GM18520 (cell line): ENCODE measurements at regions not wholly inside any gene's neighbourhood (a gene's known extent, or its start where the extent isn't known, plus 50 kb on each side); places are given as distances from the start of the nearest gene placed in this dataset.
"Not testable (repeated sequence)": the region's sequence is repeated elsewhere in the genome, so short reads cannot be mapped to it uniquely, and the experiment has no call there.

ENCODE experiments used
- ATAC-seq: cut with Tn5 transposase; IDR thresholded peaks from one replicate; pipeline ENCODE4 v1.9.1; 2021; ENCODE audit not compliant: unreplicated experiment

DNA sequence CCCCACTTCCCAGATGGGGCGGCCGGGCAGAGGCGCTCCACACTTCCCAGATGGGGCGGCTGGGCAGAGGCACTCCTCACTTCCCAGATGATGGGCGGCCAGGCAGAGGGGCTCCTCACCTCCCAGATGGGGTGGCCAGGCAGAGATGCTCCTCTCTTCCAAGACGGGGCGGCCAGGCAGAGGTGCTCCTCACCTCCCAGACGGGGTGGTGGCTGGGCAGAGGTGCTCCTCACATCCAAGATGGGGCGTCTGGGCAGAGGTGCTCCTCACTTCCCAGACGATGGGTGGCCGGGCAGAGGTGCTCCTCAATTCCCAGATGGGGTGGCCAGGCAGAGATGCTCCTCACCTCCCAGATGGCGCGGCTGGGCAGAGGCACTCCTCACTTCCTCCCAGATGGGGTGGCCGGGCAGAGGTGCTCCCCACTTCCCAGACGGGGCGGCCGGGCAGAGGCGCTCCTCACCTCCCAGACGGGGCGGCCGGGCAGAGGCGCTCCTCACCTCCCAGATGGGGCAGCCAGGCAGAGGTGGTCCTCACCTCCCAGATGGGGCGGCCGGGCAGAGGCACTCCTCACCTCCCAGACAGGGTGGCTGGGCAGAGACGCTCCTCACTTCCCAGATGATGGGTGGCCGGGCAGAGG, 275.2 kb downstream of the LIPI start:
- ATAC-seq, result not testable (repeated sequence)

DNA sequence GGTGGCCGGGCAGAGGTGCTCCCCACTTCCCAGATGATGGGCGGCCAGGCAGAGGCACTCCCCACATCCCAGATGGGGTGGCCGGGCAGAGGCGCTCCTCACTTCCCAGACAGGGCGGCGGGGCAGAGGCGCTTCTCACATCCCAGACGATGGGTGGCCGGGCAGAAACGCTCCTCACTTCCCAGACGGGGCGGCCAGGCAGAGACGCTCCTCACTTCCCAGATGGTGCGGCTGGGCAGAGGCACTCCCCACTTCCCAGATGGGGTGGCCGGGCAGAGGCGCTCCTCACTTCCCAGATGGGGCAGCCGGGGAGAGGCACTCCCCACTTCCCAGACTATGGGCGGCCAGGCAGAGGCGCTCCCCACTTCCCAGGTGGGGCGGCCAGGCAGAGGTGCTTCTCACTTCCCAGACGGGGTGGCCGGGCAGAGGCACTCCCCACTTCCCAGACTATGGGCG, 275.8 kb downstream of the LIPI start:
- ATAC-seq, result not testable (repeated sequence)

DNA sequence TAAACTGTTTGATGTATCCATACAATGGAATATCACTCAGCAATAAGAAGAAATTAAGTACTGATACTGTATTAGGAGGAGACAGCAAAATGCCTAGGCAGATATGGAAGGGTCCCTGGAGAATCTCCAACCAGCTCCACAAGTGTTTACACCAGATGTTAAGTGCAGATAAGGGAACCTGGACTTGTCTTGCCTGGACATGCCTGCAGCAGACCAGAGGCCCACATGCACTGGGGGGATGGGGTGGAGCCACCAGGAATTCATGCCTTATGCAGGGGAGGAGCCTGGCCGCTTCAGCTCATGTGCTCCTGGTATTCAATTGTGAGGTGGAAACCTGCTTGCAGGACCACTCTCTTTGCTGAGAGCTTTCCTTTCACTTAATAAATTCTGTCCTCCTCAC, 287.6 kb downstream of the LIPI start:
- ATAC-seq, result not testable (repeated sequence)

DNA sequence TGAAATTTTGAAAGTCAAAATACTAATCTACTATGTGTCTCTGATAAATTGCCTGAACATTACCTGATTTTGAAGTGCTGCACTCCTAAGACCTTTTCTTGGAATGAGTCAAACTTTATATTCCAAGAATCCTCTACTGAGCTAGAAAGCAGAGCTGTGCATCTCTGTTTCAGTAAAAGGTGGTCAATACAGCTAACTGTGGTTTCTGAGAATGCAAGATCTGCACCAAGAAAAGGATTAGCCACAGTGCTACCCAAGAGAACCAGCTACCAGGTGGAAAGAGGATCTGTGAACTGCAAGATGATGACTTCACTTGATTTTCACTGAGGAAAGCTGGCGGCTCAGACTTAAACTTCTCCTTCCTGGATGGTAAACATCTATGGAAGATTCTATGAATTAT, 289.3 kb downstream of the LIPI start:
- ATAC-seq, result not testable (repeated sequence)

DNA sequence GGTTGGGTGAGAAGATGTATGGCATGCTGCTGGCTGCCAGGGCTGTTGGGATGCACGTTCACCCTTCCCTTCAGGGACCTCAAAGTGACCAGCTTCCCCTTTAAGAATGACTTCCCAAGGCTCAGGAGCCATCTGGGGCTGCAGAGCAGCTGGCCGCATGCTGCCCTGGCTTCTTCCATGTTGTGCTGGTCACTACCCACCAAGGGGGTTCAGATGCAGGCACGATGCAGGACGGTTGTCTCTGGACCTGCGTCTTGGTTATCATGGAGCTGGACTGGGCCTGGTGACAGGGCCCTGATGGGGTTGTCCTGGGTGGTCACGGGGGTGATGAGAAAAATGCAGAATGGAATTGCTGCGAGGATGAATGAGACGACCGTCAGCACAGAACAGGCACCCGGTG, 297.8 kb downstream of the POTED start:
- ATAC-seq, result not testable (repeated sequence)

DNA sequence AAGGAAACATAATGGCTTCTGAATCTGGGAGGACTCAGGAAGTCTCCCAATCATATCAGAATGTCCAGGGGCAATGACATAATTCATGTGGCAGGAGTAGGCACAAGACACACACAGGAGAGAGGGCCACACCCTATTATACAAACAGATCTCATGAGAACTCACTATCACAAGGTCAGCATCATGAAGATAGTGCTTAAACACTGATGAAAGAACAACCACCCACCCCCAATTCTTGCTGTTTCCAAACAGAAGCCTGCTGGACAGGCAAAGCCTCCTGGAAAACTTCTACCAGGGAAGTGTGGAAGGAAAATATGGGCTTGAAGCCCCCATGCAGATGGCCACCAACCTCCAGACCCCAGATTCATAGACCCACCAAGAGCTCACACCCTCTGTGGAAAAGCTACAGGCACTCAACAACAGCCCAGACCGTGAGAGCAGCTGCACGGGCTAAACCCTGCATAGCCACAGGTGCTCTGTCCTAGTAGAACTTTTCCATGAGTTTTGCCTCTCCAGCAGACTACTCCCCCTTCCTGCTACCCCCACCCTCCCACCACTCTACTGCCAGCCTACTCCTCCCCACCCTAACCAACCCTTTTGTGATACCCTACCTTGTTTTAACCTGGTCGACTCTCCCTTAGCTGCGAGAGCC, 287.1 kb downstream of the POTED start:
- ATAC-seq, result not testable (repeated sequence)

DNA sequence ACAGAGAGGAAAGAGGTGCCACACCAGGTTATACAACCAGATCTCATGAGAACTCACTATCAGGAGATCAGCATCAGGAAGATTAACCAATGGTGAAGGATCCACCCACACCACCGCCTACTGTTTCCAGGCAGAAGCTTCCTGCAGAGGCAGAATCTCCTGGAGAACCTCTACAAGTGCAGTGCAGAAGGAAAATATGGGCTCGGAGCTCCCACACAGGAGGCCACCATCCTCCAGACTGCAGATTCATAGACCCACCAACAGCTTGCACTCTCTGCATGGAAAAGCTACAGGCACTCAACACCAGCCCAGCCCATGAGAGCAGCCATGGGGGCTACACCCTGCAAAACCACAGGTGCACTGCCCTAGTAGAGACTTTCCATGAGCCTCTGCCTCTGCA, 284.0 kb downstream of the POTED start:
- not testable (repeated sequence) for ATAC-seq

DNA sequence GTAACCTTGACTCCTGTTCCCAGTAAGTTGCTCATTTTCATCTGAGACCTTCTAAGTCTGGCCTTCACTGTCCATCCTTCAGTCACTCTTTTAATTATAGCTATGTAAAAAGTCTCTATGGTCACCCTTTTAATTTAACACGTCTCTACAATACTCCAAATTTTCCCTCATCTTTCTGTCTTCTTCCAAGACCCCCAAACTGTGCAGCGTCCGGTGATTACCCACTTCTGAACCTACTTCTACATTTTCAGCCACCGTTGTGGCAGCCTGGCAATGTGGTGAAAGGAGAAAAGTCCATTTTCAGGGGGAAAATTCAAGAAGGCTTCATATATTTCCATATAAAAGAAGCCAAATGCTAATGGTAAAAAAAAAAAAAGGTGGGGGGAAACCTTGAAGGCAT, 283.4 kb downstream of the POTED start:
- ATAC-seq, result not testable (repeated sequence)

DNA sequence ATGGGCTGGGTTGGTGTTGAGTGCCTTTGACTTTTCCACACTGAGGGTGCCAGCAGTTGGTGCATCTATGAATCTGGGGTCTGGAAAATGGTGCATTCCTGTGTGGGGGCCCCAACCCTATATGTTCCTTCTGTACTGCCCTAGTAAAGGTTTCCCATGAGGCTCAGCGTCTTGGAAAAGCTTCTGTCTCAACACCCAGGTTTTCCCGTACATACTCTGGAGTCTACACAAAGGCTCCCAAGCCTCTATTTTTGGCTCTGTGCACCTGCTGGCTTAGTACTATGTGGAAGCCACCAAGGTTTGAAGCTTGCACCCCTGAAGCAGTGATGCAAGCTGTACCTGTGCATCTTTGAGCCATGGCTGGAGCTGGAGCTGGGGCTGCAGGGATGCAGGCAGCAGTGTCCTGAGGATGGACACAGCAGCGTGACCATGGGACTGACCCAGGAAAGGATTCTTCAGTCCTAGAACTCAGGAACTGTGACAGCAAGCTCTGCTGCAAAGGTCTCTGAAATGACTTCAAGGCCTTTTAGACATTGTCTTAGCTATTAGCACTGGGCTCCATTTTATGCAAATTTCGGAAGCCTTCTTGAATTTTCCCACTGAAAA, 282.7 kb downstream of the POTED start:
- not testable (repeated sequence) for ATAC-seq

DNA sequence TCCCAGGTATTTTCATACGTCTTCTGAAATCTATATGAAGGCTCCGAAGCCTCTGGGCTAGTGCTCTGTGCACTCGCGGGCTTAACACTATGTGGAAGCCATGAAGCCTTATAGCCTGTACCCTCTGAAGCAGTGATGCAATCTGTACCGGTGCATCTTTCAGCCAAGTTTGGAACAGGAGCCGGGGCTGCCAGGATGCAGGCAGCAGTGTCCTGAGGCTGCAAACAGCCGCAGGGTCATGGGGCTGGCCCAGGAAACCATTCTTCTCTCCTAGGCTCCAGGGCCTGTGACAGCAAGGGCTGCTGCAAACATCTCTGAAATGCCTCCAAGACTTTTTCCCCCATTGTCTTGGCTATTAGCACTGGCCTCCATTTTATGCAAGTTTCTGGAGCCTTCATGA, 279.6 kb downstream of the POTED start:
- ATAC-seq, result not testable (repeated sequence)

DNA sequence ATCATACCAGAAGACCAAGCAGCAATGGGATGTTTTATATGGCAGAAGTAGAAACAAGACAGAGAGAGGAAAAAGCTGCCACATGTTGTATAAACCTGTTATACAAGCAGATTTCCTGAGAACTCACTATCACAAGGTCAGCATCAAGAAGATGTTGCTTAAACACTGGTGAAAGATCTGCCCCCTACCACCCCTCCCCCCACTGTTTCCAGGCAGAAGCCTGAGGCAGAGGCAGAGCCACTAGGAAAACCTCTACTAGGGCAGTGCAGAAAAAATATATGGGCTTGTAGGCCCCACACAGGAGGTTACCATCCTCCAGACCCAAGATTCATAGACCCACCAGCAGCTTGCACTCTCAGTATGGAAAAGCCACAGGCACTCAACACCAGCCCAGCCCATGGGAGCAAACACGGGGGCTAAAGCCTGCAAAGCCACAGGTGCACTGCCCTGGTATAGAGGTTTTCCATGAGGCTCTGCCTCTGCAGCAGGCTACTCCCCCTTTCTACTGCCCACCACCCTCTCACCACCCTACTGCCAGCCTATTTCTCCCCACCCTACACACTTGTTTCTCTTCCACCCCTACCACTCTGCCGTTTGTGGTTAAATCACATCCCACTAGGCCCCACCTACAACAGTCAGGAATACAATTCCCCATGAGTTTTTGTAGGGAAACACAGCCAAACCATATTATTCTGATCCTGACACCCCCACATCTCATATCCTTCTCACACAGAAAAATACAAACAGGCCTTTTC, 274.2 kb downstream of the POTED start:
- not testable (repeated sequence) for ATAC-seq

DNA sequence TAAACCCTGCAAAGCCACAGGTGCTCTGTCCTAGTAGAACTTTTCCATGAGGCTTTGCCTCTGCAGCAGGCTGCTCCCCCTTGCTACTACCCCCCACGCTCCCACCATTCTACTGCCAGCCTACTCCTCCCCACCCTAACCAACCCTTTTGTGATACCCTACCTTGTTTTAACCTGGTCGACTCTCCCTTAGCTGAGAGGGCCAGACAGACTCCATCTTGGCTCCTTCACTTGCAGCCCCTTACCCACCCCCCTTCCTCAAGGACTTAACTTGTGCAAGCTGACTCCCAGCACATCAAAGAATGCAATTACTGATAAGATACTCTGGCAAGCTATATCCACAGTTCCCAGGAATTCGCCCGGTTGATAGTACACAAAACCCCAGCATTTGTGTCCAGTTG, 267.9 kb downstream of the POTED start:
- not testable (repeated sequence) for ATAC-seq

DNA sequence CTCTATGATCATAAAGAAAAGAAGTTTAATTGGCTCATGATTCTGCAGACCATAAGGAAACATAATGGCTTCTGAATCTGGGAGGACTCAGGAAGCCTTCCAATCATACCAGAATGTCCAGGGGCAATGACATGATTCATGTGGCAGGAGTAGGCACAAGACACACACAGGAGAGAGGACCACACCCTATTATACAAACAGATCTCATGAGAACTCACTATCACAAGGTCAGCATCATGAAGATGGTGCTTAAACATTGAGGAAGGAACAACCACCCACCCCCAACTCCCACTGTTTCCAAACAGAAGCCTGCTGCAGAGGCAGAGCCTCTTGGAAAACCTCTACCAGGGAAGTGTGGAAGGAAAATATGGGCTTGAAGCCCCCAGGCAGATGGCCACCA, 267.4 kb downstream of the POTED start:
- not testable (repeated sequence) for ATAC-seq

DNA sequence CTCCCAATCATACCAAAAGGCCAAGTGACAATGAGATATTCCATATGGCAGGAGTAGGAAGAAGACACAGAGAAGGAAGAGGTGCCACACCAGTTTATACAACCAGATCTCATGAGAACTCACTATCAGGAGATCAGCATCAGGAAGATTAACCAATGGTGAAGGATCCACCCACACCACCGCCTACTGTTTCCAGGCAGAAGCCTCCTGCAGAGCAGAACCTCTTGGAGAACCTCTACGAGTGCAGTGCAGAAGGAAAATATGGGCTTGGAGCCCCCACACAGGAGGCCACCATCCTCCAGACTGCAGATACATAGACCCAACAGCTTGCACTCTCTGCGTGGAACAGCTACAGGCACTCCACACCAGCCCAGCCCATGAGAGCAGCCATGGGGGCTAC, 264.4 kb downstream of the POTED start:
- ATAC-seq, result not testable (repeated sequence)

DNA sequence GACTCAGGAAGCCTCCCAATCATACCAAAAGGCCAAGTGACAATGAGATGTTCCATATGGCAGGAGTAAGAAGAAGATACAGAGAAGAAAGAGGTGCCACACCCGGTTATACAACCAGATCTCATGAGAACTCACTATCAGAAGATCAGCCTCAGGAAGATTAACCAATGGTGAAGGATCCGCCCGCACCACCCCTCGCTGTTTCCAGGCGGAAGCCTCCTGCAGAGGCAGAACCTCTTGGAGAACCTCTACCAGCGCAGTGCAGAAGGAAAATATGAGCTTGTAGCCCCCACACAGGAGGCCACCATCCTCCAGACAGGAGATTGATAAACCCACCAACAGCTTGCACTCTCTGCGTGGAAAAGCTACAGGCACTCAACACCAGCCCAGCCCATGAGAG, 245.1 kb downstream of the POTED start:
- no peak for ATAC-seq

DNA sequence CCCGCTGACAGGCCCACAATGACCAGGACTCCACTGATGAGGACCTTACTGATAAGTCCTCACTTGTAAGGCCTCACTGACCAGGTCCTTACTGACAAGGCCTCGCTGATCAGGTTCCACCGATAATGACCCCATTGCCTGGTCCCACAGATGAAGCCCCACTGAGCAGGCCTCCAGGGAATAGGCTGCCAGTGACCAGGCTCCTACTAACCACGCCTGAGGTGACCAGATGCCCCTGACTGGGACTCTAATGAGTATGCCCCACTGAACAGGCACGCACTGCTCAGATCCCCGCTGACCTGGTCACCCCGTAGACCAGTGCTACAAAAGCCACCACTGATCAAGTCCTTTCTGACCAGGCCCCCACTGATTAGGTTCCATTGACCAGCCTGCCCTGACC, 241.2 kb downstream of the POTED start:
- not testable (repeated sequence) for ATAC-seq

DNA sequence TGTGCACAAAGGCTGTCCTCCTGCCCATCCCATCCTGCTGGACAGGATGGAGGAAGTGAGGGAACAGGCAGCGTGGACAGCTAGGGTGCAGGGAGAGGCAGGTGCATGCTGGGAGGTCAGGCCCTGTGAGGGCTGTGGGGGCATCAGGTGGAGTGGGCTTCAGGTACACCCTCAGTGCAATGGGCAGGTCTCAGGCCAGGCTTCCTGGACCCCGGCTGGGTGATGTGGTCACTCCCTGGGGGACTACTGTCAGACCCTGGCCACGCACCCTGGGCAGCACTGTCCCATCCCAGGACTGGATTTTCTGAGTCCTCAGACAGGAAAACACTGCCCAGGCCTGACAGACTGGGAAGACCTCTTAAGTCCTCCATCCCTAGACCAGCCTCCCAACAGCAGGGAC, 239.9 kb downstream of the POTED start:
- ATAC-seq, result not testable (repeated sequence)

DNA sequence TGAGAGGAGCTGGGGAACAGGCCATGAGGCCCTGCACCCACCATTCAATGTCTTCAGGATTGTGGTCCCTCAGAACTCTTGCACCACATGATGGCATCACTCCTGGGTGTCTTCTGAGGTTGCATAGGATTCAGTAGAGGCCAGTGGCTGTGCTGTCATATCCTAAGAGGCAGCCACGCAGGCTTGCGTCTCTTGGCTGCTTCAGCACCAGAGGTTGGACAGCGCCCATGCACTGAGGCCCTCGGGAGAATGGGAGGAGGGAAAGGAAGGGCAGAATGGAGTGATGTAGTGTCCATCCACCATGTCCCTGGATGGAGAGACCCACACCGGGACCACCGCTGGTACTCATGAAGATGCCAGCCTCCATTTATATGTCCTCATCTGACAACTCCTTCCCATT, 237.1 kb downstream of the POTED start:
- ATAC-seq, result not testable (repeated sequence)

DNA sequence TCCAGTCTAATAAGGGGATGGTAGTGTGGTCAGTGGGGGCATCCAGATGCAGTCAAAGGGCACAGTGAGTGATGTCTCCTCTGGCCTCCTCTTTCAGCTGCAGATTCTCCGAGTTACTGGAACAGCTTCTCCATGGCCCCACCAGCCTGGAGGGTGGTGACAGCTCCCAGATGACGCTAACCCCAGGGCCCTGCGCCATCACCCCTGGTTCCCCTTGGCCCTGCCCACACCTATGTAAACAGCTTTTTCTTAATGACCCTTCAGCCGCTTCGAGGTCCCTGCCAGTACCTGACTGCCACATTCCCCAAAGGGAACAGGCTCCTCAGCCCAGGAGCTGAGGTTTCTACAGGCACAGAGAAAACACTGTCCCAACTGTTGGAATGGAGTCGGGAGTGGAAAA, 235.0 kb downstream of the POTED start:
- not testable (repeated sequence) for ATAC-seq

DNA sequence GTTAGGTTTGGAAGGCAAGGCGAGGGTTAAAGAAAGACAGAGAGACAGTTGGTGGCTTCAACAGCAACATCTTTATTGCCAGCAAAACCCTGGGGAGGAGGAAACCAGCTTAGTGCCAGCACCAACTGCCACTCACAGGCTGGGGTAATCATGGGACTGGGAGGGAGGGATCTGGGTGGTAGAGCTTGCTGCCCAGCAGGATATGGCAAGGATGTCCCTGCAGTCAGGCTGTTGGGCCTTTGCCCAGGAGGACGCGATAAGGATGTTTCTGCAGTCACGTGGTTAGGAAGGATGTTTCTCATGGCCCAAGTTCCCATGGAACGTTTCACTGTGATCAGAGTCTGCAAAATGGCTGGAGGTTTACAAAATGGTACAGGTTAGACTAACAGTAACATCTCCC, 233.5 kb downstream of the POTED start:
- not testable (repeated sequence) for ATAC-seq

DNA sequence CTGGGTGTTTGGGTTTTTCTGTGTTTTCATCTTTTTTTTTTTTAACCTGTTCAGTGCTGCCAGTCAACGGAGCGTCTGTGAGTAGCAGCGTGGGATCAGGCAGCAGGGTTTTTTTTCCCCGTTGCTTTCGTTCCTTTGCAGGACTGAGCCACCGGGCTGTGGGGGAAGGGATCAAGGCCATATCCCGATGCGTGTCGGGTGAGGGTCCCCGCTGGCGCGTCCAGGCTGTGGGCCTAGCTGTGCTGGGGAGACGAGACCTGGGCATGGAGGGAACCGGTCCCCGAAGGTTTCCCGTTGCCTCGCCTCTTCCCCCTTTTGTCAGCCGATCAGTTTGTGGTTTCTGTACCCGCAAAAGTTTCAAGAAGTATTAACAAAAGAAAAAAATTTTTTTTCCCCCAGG, 218.1 kb downstream of the POTED start:
- not testable (repeated sequence) for ATAC-seq
